Activated T-helper 9 cell treated with anti-CD3 and anti-CD28 coated beads, Interleukin-2, amount 50 U/mL, for 16 hours (primary cell): ENCODE measurements at regions not wholly inside any gene's neighbourhood (a gene's known extent, or its start where the extent isn't known, plus 50 kb on each side); places are given as distances from the start of the nearest gene placed in this dataset.

Source experiments
- DNase-seq: peaks from one replicate; pipeline ENCODE4 v3.0.0-alpha.2; 2020; ENCODE audit warnings: low read depth

DNA sequence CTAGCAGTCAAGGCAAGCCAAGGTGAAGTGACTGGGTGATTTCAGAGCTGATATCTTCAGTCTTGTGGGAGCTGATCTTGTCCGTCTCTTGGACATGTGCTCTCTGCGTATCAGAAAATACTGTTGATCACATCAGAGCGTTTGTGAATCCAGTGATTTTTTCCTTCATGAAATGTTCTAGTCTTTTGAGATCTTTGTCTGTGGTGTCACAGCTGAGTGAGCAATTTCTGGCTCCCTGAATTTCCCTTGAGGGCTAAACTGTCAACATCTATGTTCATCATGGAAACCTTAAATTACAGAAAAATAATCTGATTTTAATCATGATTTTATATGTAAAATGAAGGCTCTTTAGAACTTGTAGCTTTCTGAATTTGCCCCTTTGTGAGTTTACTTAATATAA is 432.0 kb downstream of the CCDC85A start:
- no peak for DNase-seq

DNA sequence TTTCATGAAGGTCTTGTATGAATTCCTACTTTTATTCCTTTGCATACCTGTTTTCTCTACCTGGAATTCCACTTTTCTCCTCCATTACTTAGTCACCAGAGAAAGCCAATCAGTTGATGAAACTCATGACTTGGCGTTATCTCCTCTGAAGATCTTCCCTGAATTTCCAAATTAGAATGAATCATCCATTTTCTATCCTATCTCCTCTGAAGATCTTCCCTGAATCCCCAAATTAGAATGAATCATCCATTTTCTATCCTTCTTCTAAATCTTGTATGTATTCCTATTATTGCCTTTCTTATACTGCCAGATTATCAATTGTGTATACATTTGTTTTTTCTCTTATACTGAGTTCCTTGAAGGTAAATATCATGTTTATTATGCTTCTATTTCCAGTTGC is 440.4 kb downstream of the CCDC85A start:
- DNase-seq = no peak

DNA sequence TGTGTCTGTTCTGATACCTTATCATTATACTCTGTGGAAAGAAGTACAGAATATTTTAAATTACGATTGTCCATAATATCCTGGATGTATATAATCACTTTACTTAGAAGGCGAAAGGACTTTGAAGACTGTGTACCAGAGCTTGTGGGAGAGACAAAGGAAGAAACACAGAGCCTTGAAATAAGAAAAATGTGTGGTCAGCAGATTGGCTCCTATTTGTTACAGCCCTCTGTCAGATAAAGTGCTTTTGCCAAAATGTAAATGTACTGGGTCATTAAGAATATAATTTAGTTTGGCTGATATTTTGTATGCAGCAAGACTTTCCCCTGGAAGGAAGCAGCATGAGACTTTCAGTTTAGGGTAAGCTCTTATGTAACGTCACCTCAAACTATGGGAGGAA is 443.1 kb downstream of the CCDC85A start:
- no peak for DNase-seq

DNA sequence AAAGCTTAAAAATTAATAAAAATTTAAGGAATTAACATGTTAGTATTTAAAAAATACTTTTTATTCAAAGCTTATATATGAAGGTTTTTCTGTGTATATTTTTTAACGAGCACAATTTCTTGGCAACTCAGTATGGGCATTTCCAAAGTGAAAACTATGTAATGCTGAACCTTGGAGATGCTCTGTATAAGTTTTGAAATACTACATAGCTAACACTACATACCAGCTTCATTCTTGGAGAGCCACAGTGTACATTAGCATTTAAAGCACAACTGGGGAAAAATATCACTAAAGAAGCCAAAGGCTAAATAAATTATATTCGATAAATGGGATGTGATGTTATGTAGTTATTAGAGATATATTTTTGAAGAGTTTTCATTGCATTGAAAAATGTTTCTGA is 446.5 kb downstream of the CCDC85A start:
- DNase-seq = no peak

DNA sequence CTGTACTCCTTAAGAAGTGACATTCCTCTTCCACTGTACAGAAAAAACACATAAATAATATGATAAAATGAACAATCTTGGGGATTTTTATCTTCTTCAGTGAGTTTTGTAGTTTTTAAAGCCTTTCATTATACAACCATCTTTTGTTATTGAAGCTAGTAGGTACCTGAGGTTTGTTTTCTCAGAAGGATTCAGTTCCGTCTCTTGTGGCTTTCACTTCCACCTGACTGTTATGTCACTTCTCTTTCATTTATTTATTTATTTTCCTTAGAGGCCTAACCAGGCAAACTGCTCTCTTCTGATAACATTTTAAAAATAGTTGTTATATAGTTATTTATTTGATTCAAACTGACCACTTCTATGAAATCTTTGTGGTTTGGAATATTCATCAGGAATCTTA is 464.2 kb downstream of the CCDC85A start:
- no peak for DNase-seq

DNA sequence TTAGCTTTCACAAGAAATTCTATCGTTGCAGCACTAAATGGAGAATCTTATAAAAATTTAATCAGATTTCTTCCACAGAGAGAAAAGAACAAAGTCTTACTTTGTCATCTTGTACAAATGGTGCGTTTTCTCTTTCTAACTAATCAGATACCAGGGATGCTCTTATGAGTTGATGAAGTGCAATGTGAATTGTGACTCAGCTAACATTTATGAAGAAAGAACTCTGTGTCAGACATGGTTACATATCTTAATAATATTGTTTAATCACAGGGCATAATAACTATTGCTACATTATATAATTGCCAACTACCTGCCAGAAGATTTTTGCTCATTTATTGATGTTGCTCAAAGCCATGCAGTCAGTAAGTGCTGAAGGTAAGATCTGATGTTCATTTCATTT is 465.0 kb downstream of the CCDC85A start:
- no peak for DNase-seq

DNA sequence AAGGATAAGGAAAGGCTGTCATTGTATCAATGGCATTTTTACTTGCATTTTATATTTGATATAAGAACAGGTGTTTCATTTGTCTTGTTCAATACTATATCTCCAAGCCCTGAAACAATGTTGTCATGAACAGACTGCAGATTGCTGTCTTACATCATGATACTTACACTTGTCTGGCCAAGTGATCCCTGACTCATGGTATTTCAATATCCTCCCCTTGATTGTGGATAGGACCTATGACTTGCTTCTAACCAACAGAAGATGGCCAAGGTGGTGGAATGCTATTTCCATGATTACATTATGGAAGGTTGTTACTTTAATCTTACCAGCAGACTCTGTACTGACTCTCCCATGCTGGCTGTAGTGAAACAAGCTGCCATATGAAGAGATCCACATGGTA is 471.1 kb downstream of the CCDC85A start:
- no peak for DNase-seq

DNA sequence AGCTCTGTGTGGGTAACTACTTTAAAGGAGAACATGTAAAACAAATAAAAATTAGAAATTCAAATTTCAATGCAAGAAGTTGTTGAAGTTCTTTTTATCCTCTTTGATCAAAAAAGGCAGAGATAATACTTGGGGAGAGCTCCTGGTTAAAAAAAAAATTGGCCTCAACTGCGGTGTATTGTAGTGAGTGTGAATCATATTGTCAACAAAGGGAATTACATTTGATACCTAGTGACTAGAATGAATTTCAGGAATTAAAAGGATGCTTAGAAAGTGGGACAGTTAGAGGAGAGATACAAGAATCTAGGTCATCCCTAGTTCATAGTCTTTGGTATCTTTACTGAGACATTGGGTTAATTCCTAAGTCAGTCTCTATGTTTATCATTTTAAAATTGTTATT is 473.0 kb downstream of the CCDC85A start:
- DNase-seq = no peak

DNA sequence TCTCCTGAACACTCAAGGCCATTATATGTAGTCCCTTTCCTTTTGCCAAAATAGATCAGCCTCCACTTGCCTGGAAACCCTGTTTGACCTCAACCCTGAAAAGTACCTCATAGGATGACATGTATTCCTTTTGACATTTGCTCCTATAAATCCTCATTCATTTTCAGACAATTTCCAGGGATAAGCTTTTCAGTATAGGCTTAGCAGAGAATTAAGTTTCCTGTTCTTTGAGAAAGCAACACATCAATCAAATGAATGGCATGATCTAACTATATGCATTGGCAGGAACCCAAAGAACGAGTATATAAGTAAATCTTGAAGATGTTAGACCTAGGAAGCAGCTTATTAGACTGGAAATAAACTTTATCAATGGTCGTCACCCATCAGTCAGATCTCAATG is 483.0 kb downstream of the CCDC85A start:
- DNase-seq = no peak

DNA sequence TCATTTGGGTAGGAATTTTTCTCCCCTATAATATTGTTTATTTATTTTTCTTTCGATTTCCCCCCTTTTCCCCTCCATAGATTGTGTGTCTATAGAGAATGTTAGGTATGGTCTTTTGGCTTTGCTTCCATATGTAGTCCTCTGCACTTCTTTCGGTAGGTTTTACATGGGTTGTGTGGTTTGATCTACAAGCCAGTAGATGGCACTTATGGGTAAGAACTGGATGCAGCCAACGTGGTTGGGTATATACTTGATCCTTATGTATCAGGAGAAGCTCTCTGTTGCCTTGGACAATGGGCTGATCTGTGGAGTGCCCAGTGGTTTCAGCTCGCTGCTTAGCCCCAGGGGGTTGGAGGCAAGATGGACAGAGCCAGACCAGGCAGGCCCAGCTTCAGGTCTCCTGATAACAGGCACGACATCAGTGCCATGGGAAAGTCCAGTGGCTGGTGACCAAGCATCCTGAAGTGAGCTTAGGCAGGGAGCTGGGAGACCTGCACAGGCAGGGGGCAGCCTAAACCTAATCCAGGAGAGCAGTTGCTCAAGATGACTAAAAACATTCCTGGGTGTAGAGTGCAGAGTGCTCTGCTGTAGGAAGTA is 488.3 kb downstream of the CCDC85A start:
- no peak for DNase-seq

DNA sequence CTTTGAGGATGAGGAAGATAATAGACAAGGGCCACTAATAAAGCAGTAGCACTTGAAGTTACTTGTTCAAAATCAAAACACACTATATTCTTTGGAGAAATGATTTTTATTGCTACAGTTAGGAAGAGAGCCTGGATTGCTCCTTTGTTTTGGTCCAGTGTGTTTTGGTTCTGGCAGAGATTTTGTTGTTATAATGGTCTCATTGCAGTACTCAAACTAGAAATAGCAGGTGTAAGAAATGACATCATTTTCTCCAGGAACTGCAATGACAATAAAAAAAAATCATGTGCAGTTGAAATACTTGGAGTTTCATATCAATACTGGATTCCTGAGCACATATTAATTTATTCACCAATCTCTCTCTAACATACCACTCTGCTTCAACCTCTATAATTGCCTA is 490.3 kb downstream of the CCDC85A start:
- no peak for DNase-seq

DNA sequence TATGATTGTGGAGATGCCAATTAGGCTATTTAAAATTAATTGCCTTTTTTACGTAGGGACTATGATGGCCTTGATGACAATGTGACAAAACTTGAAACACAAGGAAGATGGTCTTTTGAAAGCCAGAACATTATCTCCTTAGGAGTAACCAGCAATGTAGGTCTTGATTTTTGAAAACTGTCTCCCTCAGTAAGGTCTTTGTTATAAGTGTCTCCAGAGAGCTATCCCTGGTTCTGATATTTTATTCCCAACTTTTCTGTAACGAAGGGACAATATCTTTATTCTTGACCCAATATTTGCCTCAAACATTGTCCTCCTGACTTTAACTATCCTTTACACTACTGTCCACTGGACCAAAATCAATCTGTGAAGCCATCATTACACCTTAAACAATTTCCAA is 493.2 kb downstream of the CCDC85A start:
- no peak for DNase-seq

DNA sequence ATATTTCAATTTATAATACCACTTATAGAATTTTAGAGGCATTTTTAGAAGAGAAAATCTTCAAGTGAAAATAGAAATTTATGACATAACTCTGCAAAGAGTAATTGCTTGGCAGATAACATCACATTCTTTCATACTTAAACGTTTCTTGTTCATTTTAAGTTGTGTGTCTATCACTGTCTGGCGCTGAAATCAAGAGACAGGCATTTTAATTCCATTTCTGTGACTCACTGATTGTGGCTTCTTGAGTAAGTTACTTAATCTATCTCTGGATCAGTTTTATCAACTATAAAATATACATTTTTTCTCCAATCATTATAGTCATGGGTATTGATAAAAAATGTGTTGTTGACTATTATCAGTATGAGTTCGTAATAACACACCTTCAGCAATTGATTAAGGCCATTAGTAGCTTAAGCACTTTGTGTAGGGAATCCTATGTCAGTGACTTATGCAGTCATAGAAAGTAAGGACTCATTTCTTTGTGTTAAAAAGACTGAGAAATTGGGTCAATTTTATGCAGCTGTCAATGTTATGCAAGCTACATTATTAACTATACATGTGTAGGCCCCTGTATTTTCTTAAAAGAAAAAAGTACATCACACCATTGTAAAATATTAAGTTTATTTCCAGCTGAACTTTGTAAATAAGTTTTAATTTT is 497.3 kb downstream of the CCDC85A start:
- DNase-seq = no peak

DNA sequence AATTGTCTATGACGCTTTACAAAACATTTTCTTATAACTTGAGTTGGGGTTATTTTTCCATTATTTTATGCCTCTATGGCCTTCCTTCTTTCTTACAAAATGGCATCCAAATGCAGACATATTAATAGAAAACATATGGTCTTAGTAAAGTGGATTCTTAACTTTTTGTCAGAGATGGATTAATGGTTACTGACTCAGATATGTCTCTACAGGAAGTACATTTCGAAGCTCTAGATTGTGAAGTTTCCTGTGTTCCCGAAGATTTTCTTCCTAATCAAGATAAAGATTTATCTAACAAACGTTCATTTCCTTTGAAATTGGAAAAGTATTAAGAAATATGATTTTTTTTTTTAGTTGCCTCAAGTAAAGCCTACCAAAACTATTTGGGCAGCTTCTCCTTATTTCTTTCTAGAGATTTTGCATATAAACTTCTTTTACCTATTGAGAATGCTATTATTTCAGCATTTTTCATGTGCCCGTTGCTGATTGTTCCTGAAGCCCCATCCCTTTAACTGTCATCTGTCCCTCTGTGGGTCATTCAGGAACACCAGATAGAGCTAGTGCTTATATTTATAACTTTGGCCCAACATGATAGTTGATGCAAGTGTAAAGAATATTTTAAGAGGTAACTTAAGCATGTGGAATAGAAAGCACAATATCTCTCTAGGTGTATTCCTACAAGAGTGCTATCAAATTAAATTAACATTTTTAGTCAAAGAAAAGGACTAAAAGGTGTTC is 498.0 kb downstream of the CCDC85A start:
- no peak for DNase-seq

DNA sequence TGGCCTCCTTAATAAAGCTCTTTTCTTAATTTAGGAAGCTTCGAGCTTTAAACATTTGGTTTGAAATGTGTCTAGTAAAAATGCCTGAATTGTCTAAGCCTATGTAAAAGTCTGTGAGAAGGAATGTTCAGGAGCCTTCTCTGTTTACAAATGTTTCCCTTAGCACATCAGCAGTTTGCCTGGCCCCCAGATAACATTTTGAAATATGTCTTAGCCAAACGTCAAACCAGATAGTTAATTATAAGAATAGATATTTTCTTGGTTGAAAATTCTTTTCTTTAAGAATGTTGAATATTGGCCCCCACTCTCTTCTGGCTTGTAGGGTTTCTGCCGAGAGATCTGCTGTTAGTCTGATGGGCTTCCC is 498.6 kb downstream of the CCDC85A start:
- no peak for DNase-seq

DNA sequence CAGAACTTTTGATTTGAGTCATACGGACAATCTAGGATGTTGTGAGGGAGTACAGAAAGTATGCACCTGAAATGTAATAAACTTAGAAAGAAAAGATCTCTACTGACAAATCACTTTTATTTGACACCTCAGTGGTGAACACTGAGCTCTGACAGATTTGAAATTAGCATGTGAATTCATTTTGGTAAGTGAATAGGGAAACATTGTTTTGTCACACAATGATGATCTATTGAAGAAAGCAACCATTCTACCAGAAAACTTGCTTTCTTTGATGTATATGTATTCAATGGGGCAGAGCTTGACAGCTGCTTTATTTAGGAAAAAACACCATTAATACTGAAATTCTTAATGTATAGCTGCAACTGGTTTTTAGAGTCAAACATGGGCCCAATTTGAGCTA is 500.5 kb downstream of the CCDC85A start:
- DNase-seq = no peak

DNA sequence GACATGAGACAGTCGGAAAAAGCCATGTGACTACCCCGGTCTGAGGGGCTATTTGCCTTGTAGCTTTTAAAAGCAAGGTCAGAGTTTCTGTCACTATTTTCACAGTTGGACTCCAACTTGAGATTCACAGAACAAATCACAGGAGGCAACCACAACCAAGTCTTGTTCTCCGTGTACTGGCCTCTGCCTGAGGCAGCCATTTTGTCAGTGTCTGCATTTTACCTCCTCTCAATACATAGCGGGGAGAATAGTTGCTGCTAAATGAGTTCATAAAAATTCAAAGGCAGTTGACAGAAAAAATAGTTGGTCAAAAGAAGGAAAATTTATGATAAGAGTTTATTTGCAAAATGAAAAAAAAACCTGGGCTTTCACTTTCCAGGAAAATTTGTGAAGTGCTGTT is 501.4 kb downstream of the CCDC85A start:
- DNase-seq = no peak

DNA sequence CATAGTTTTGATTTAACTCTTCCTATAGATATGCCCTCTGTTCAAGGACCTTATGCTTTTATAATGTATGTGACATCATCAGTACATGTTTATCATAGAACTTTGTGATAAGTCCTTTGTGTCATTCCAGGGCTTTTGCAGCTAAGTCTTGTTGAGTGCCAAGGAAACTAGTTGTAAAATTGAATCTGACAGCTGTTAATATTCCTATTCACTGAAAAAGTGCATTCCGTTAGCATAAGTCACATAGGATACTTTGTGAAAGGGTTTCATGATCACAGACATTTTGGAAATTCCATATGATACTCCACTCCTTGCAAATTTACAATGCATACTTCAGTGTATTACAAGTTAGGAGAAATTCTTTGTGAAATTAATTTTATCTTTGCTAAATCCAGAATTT is 503.4 kb downstream of the CCDC85A start:
- no peak for DNase-seq

DNA sequence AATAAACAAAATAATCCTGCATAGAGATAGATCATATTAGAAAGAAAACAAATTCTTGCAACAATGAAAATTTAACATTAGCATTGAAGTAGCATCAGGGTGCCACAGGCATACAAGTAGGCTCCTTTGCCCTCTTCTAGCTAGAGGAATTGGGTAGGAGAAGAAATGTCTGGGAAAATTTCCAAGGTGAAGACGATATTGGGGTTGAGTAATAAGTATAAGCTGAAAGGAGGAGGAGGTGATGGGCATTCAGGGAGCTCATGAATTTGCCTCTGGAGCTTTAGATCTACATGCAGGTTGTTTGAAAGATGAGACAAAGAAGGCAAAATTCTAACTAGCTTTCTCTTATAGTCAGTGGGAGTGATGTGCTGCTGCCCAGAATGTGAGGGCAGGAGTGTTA is 504.9 kb downstream of the CCDC85A start:
- no peak for DNase-seq

DNA sequence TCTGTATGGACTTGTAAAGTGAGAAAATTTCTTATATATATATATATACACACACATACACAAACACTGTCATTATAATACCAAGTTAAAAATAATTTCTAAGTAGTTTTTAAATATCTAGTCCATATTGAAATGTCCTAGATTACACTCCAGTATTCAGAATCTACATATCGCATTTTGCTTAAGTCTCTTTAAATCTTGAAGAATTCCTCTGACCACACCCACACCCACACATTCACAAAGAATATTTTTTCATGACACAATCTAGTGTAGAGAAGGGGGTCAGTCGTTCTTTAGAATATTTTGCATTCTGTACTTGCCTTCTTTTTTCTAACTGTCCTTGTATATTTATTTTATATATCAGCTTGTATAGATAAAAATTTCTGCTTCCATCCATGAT is 509.7 kb downstream of the CCDC85A start:
- no peak for DNase-seq

DNA sequence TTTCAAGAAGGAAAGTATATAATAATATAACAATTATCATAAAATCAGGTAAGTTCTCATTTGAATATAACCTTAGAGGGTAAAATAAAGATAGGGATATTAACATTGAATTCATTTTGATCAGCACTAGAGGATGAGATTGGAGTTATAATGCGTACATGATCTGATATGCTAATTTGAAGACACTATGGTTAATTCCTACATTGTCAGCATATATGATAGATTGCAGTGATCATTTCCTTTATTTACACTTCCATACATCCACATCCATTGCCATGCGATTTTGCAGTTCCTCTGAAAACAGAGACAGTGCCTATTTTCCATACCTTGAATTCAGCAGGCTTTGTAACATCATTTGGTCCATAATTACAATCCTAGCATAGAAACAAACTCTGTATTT is 519.2 kb downstream of the CCDC85A start:
- DNase-seq = no peak

DNA sequence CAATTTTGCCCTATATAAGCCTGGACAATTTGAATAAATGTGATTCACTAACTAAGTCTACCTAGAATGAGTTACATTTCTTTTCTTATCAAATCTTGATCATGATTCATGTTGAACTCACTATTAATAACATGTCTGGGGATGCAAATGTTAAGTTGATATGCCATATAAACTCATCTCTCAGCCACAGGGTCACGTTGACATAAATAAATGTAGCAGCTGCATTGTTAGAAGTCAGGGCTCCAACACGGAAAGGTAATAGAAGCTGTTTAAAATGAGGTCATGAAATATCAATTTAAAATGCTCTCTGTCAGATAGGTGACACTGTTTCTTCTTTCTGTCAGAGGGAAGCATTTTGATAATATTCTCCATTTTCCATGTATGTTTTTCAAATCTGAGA is 521.9 kb downstream of the CCDC85A start:
- DNase-seq = no peak

DNA sequence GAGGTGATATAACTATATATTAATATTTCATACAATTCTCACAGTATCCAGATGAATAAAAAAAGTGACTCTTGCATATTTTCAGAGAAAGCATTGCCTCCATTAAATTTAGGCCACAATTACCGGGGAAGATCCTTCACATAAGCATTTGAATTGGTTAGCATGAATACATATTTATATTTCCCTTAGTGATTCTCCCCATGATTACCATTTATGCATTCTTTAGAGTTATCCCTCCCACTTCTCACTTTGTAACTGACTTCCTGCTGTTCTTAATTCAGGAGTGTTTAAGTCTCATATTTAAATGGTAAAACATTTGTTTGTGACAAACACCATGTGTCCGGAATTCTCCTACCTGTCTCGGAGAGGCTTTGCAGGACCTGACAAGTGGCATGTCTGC is 523.4 kb downstream of the CCDC85A start:
- no peak for DNase-seq

DNA sequence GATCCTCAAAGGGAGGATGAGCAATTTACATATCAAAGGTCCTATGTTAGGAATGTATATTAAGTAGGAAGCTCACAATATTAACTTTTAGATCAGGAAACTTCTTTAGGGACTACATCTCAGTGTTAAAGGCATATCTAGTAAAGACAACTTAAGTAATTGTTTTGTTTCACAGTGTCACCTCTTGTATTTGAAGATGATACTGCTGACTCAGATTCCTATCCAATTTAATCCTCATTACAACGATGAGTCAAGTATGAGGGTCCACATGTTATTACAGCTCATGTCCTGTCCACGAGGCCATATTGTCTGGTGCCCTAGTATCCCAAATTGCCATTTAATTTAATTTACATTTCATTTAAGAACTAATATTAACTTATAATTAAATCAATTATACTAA is 523.9 kb downstream of the CCDC85A start:
- DNase-seq = no peak
